K562 (cell line): ENCODE measurements at regions not wholly inside any gene's neighbourhood (a gene's known extent, or its start where the extent isn't known, plus 50 kb on each side); places are given as distances from the start of the nearest gene placed in this dataset.

Experiments
- ATAC-seq: fragments of 200-7000 bp; cut with Tn5 transposase; 3 replicates; pipeline ENCODE4 v1.9.1; 2020; ENCODE audit warnings: moderate library complexity
- BruUV-seq: library from RNA; stranded (reverse); fragments of 400-500 nt; replicated peaks from 2 replicates; lab custom pipeline; 2021; lab: Mats Ljungman, UMichigan
- CTCF ChIA-PET: fragments of 300-600 bp; formaldehyde crosslinking; extraction: SDS; loops from one replicate; lab custom pipeline; 2021; ENCODE audit warnings: low intra/inter-chr PET ratio; lab: Yijun Ruan, JAX
- POLR2A ChIA-PET: fragments of 300-600, 350-650 bp; sonication (Branson Sonifier 250); formaldehyde crosslinking; extraction: SDS; loops from one replicate; lab custom pipeline; 2021; ENCODE audit warnings: antibody characterized with exemption, inconsistent platforms; lab: Yijun Ruan, JAX
- DNase-seq, 4 experiments: peaks; one replicate each; pipeline versions ENCODE4 v3.0.0 to v3.0.0-alpha.2; 2011 to 2018; ENCODE audit warnings: low spot score in 3 of 4, mixed read lengths in 3 of 4; ENCODE audit errors: extremely low read depth in 1 of 4
- FAIRE-seq: peaks from 2 replicates; lab custom pipeline; 2011; peaks lifted over from hg19 to GRCh38; lab: Jason Lieb, UNC
- H2AFZ ChIP-seq: 2 replicates; pipeline ENCODE4 v1.6.0; 2011; ENCODE audit warnings: low read depth, low read length, control low read depth, inconsistent platforms
- H3K27ac ChIP-seq: fragments of 200-600 bp; 3 replicates; pipeline ENCODE4 v1.8.0; 2011; ENCODE audit warnings: low read depth, mild to moderate bottlenecking, control low read depth, inconsistent platforms, low read length, moderate library complexity, mixed read lengths; ENCODE audit errors: extremely low read depth
- H3K27me3 ChIP-seq, 2 experiments: fragments of 300-600 bp in 1 of 2; 2 replicates in 1 of 2; 3 replicates in 1 of 2; pipeline versions ENCODE4 v1.6.0 to v1.8.0; 2011; ENCODE audit warnings: inconsistent platforms in 2 of 2, low read length in 2 of 2, mild to moderate bottlenecking in 1 of 2, mixed read lengths in 1 of 2, moderate library complexity in 1 of 2; ENCODE audit not compliant: control insufficient read depth in 2 of 2, insufficient read depth in 2 of 2
- H3K36me3 ChIP-seq: fragments of 300-600 bp; 3 replicates; pipeline ENCODE4 v1.8.0; 2011; ENCODE audit warnings: mild to moderate bottlenecking, low read length, inconsistent platforms; ENCODE audit not compliant: control insufficient read depth, insufficient read depth
- H3K4me1 ChIP-seq, 2 experiments: fragments of 200-600 bp in 1 of 2; replicated peaks in 1 of 2; 2 replicates in 1 of 2; 3 replicates in 1 of 2; pipeline versions ENCODE4 v1.5.1 to v1.8.0; 2011; ENCODE audit warnings: inconsistent platforms in 2 of 2, low read length in 2 of 2, mild to moderate bottlenecking in 1 of 2, mixed read lengths in 1 of 2, moderate library complexity in 1 of 2; ENCODE audit not compliant: control insufficient read depth in 2 of 2, insufficient read depth in 2 of 2
- H3K4me2 ChIP-seq: 2 replicates; pipeline ENCODE4 v1.6.1; 2011; ENCODE audit warnings: low read length, control low read depth, inconsistent platforms, mixed read lengths; ENCODE audit not compliant: insufficient read depth
- H3K4me3 ChIP-seq: fragments of 200-600 bp; sonication (generic), shearing (Covaris generic); 2 replicates; pipeline ENCODE4 v1.5.1; 2016; ENCODE audit warnings: control low read depth, inconsistent platforms
- H3K79me2 ChIP-seq: fragments of 200-600 bp; 3 replicates; pipeline ENCODE4 v1.8.0; 2011; ENCODE audit warnings: low read length, inconsistent platforms; ENCODE audit not compliant: control insufficient read depth, insufficient read depth
- H3K9ac ChIP-seq, 2 experiments: 2 replicates each; pipeline versions ENCODE4 v1.6.0 to v1.6.1; 2011; ENCODE audit warnings: low read depth in 2 of 2, low read length in 2 of 2, control low read depth in 1 of 2, inconsistent platforms in 1 of 2, mild to moderate bottlenecking in 1 of 2, mixed read lengths in 1 of 2; ENCODE audit not compliant: insufficient read depth in 1 of 2
- H3K9me1 ChIP-seq: one replicate; pipeline ENCODE4 v1.6.0; 2011; ENCODE audit warnings: inconsistent platforms, mild to moderate bottlenecking, low read length, moderate library complexity; ENCODE audit not compliant: control insufficient read depth, insufficient read depth
- H3K9me3 ChIP-seq: replicated peaks from 2 replicates; pipeline ENCODE4 v1.5.1; 2011; ENCODE audit warnings: low read depth, low read length, inconsistent platforms; ENCODE audit not compliant: control insufficient read depth, insufficient read depth
- H4K20me1 ChIP-seq: replicated peaks from 2 replicates; pipeline ENCODE4 v1.6.1; 2011; ENCODE audit warnings: low read length, inconsistent platforms, mixed read lengths; ENCODE audit not compliant: control insufficient read depth, insufficient read depth
- BHLHE40 ChIP-seq: IDR thresholded peaks from 2 replicates; pipeline ENCODE4 v1.6.1; 2011; ENCODE audit warnings: low read length, improper control_type of control experiment
- BRF1 ChIP-seq: IDR thresholded peaks from 3 replicates; pipeline ENCODE4 v1.6.1; 2011; ENCODE audit warnings: borderline replicate concordance, mild to moderate bottlenecking; ENCODE audit not compliant: insufficient read length; ENCODE audit errors: extremely low read depth
- CAMTA2 ChIP-seq: fragments of 250-450 bp; sonication (Bioruptor Pico); conservative IDR thresholded peaks from 2 replicates; pipeline ENCODE4 v1.5.1; 2022
- CHD2 ChIP-seq: IDR thresholded peaks from 2 replicates; pipeline ENCODE4 v1.6.1; 2011; ENCODE audit warnings: low read depth, low read length
- CTBP1 ChIP-seq: fragments of 450-650 bp; IDR thresholded peaks from 2 replicates; pipeline ENCODE4 v1.6.1; 2016; ENCODE audit warnings: borderline replicate concordance
- HMG20B ChIP-seq: fragments of 250-450 bp; sonication (Bioruptor Pico); IDR thresholded peaks from 2 replicates; pipeline ENCODE4 v1.5.0; 2021; ENCODE audit warnings: mild to moderate bottlenecking
- HNRNPLL ChIP-seq: fragments of 200-400 bp; formaldehyde crosslinking; IDR thresholded peaks from 2 replicates; pipeline ENCODE4 v1.6.1; 2017; ENCODE audit warnings: low read length, low read depth, mild to moderate bottlenecking; ENCODE audit not compliant: poor library complexity, severe bottlenecking
- KDM2B ChIP-seq: fragments of 250-450 bp; sonication (Bioruptor Pico); IDR thresholded peaks from 2 replicates; pipeline ENCODE4 v1.8.0; 2021; ENCODE audit warnings: mild to moderate bottlenecking, moderate library complexity
- MCM3 ChIP-seq: fragments of 450-650 bp; IDR thresholded peaks from 2 replicates; pipeline ENCODE4 v1.6.1; 2016
- MXI1 ChIP-seq: IDR thresholded peaks from 2 replicates; pipeline ENCODE4 v1.6.1; 2011; ENCODE audit warnings: low read depth, mild to moderate bottlenecking, improper control_type of control experiment, low read length
- POLR2A ChIP-seq: fragments of 450-650 bp; conservative IDR thresholded peaks from 2 replicates; pipeline ENCODE4 v1.6.1; 2016
- ZBTB1 ChIP-seq: sonication (generic); formaldehyde crosslinking; IDR thresholded peaks from 2 replicates; pipeline ENCODE4 v1.8.1; 2023; ENCODE audit warnings: missing genetic modification reagents, low read depth, mild to moderate bottlenecking, borderline replicate concordance
- ZFP30 ChIP-seq: fragments of 250-450 bp; sonication (Bioruptor Pico); IDR thresholded peaks from 2 replicates; pipeline ENCODE4 v1.8.0; 2022; ENCODE audit warnings: moderate library complexity, mild to moderate bottlenecking, inconsistent platforms, borderline replicate concordance
- ZNF133 ChIP-seq: fragments of 250-450 bp; sonication (Bioruptor Pico); IDR thresholded peaks from 2 replicates; pipeline ENCODE4 v1.4.0; 2020; ENCODE audit warnings: mild to moderate bottlenecking
- ZNF253 ChIP-seq: fragments of 250-450 bp; sonication (Bioruptor Pico); conservative IDR thresholded peaks from 2 replicates; pipeline ENCODE4 v1.6.1; 2021; ENCODE audit warnings: mild to moderate bottlenecking
- ZNF584 ChIP-seq: fragments of 200-800 bp; sonication (Bioruptor generic); IDR thresholded peaks from 2 replicates; pipeline ENCODE4 v1.6.1; 2016; ENCODE audit warnings: low read depth, mild to moderate bottlenecking, missing genetic modification characterization, missing compliant biosample characterization
- WGBS: fragments of 100-300 bp; shearing (Covaris generic); methylation state at CpG from one replicate; pipeline ENCODE4 v1.1.6; 2016; ENCODE audit warnings: low coverage, mixed read lengths; ENCODE audit not compliant: insufficient coverage; ENCODE audit errors: missing lambda C conversion rate; 5-methylcytosine and 5-hydroxymethylcytosine counted together
- in situ Hi-C: fragments of 300-500 bp; cut with MboI; formaldehyde crosslinking; loops from 4 replicates; pipeline ENCODE4 v1.15.0; 2018; ENCODE audit warnings: inconsistent platforms, mixed read lengths
- intact Hi-C: fragments of 100-400 bp; cut with micrococcal nuclease; formaldehyde crosslinking; loops from 2 replicates; pipeline ENCODE4 v1.14.2; 2022
- TF ChIP-seq, protein P1 (sequence below): fragments of 450-650 bp; formaldehyde crosslinking; IDR thresholded peaks from 2 replicates; pipeline ENCODE4 v1.4.0; 2020; ENCODE audit warnings: mild to moderate bottlenecking
- TF ChIP-seq, protein P2 (sequence below): fragments of 450-650 bp; formaldehyde crosslinking; IDR thresholded peaks from 2 replicates; pipeline ENCODE4 v1.4.0; 2020; ENCODE audit warnings: mild to moderate bottlenecking, moderate library complexity
- TF ChIP-seq, protein P3 (sequence below): fragments of 450-650 bp; IDR thresholded peaks from 2 replicates; pipeline ENCODE4 v1.6.1; 2017; ENCODE audit warnings: antibody characterized with exemption

DNA sequence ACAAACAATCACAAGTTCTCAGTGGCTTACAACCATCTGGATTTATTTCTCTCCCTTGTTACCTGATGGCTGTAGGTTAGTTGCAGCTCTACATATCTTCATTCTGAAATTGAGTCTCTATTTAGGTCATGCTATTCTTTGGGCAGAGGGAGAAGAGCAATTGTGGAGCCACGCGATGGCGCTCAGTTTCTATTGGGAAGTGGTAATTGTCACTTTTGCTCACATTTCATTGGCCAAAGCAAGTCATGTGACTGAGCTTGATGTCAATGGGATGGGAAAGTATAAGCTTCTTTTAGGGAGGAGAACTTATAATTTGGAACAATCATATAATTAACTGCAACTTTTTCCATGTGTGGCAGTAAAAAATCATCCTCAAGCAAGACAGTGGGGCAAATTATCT is 166.5 kb downstream of the LMO4 start (continued):
- TF ChIP-seq HNRNPLL = no peak
- TF ChIP-seq, protein P1, sequence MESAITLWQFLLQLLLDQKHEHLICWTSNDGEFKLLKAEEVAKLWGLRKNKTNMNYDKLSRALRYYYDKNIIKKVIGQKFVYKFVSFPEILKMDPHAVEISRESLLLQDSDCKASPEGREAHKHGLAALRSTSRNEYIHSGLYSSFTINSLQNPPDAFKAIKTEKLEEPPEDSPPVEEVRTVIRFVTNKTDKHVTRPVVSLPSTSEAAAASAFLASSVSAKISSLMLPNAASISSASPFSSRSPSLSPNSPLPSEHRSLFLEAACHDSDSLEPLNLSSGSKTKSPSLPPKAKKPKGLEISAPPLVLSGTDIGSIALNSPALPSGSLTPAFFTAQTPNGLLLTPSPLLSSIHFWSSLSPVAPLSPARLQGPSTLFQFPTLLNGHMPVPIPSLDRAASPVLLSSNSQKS (CRISPR knock-in tag) = no peak

DNA sequence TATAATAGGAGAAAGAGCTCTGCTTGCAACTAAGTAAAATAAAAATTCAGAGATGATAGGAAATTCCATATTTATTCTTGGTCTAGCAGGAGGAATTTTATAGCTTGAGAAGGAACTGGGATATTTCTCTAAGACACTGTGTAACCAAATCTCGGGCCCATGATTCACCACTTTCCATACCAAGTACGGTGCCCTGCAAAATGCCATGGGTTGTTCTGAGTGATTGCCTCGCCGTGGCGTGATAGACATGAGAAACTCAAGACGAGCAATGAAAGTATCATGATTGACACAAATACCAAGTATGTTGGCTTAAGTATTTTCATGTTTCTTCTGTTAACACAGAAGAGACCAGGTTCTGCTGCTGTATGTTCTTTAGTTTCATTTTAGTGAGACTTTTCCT is 167.2 kb downstream of the LMO4 start:
- ATAC-seq (no peak), DNase-seq (no peak), FAIRE-seq (no peak)
- Histone ChIP-seq H3K27ac (no peak overlapping the region), H3K9ac (no peak overlapping the region), H3K4me1 (no peaks in the 10 kb centered on the region), H3K27me3 (no peaks in the 10 kb centered on the region), H3K4me3 (no peak overlapping the region), H3K9me3 (no peaks in the 10 kb centered on the region), H3K9me1 (no peaks in the 10 kb centered on the region), H3K36me3 (no peaks in the 10 kb centered on the region), H2AFZ (no peak overlapping the region), H4K20me1 (no peaks in the 10 kb centered on the region), H3K4me2 (no peak overlapping the region), H3K79me2 (no peaks in the 10 kb centered on the region)
- ChIA-PET POLR2A (interaction anchor here (0.7 kb wide), 2 partner anchors 166 to 1449 kb away, joined by 3 read pairs; no protein-coding TSS in a partner anchor), CTCF (no interaction called here)
- BruUV-seq = no TSS peak
- intact Hi-C loops = loop anchor here (10.0 kb wide), 1 partner anchor 459 kb away; no protein-coding TSS in a partner anchor
- under 1% methylated on average over 6 of the region's 6 CpGs for WGBS
- in situ Hi-C loops = no loop called here
- no peak for TF ChIP-seq KDM2B (CRISPR knock-in tag)
- TF ChIP-seq, protein P2, sequence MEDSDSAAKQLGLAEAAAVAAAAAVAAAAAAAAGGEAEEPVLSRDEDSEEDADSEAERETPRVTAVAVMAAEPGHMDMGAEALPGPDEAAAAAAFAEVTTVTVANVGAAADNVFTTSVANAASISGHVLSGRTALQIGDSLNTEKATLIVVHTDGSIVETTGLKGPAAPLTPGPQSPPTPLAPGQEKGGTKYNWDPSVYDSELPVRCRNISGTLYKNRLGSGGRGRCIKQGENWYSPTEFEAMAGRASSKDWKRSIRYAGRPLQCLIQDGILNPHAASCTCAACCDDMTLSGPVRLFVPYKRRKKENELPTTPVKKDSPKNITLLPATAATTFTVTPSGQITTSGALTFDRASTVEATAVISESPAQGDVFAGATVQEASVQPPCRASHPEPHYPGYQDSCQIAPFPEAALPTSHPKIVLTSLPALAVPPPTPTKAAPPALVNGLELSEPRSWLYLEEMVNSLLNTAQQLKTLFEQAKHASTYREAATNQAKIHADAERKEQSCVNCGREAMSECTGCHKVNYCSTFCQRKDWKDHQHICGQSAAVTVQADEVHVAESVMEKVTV (CRISPR knock-in tag) = no peak
- TF ChIP-seq, protein P3, sequence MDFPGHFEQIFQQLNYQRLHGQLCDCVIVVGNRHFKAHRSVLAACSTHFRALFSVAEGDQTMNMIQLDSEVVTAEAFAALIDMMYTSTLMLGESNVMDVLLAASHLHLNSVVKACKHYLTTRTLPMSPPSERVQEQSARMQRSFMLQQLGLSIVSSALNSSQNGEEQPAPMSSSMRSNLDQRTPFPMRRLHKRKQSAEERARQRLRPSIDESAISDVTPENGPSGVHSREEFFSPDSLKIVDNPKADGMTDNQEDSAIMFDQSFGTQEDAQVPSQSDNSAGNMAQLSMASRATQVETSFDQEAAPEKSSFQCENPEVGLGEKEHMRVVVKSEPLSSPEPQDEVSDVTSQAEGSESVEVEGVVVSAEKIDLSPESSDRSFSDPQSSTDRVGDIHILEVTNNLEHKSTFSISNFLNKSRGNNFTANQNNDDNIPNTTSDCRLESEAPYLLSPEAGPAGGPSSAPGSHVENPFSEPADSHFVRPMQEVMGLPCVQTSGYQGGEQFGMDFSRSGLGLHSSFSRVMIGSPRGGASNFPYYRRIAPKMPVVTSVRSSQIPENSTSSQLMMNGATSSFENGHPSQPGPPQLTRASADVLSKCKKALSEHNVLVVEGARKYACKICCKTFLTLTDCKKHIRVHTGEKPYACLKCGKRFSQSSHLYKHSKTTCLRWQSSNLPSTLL = no peak
- TF ChIP-seq CTBP1 = no peak
- no peak for TF ChIP-seq ZNF584 (CRISPR knock-in tag)
- TF ChIP-seq ZBTB1 (CRISPR knock-in tag) = no peak
- TF ChIP-seq BHLHE40 = no peak
- no peak for TF ChIP-seq POLR2A
- TF ChIP-seq HMG20B (CRISPR knock-in tag) = no peak
- no peak for TF ChIP-seq ZFP30 (CRISPR knock-in tag)
- TF ChIP-seq CHD2 = no peak
- TF ChIP-seq MXI1 = no peak
- TF ChIP-seq ZNF133 (CRISPR knock-in tag) = no peak
- no peak for TF ChIP-seq MCM3
- TF ChIP-seq CAMTA2 (CRISPR knock-in tag) = no peak
- TF ChIP-seq ZNF253 (CRISPR knock-in tag) = no peak
- no peak for TF ChIP-seq BRF1
